IPS DF 4.7 (cell line): ENCODE measurements at regions not wholly inside any gene's neighbourhood (a gene's known extent, or its start where the extent isn't known, plus 50 kb on each side); places are given as distances from the start of the nearest gene placed in this dataset.
"Not testable (repeated sequence)": the region's sequence is repeated elsewhere in the genome, so short reads cannot be mapped to it uniquely, and the experiment has no call there.

Source experiments
- DNase-seq: peaks from one replicate; pipeline ENCODE4 v3.0.0-alpha.2; 2013; ENCODE audit warnings: low spot score; ENCODE audit errors: extremely low read depth

DNA sequence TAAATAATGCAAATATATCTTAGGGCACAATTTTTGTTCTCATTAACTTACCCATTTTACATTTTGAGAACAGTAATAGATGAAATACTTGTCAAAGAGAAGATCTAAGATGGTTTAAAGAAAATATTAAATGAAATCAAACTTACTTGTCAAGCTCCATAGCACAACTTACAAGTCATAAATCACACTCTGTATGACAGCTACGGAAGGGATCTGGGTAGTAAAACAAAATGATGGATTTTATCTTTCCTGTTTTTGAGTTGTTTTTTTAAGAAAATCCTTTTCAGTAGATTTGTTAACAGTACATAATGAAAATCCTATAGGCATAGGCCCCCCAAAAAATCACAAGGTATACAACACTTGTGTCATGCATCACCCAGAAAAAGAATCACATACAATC, 84.4 kb upstream of the ANTXRL start:
- not testable (repeated sequence) for DNase-seq

DNA sequence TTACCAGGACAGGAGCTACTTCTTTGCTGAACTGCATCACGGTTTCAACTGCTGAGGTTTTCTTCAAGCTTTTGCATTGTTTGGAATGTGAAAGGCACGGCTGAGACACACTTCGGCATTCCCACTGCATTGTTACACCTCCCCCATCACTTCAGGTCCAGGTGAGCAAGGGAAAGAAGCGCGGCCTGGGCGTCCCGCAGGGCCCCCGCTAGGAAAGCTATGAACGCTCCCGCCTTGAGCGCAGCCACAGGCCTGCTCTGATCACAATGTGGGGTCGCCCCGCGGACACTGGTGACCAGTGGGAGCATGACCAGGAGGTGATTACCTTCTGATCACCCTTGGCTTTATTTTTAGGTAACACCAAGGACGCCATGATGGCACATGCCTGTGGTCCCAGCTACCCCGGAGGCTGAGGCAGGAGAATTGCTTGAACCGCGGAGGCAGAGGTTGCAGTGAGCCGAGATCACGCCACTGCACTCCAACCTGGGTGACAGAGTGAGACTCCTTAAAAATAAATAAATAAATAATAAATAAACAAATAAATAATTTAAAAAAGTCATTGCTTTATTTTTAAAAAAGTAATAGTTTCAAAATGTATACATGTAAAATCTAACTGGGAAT, 82.2 kb upstream of the ANTXRL start:
- not testable (repeated sequence) for DNase-seq

DNA sequence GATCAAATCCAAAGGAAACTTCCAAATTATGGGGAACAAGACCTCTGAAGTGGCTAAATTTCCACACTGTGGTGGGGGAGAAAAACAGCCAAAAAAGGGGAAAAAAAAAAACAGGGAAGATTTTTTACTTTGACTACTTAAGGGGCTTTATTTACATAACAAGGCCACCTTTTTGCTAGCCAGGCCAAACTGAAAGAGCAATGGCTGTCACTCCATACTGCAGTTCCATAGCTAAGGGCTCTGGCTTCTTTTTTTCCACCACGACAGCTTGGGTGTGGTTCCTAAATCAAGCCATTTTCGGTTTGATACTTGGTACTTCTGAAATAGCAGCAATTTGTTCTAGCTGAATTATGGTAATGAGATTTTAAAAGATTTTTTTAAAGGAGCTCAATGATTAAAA, 76.4 kb upstream of the ANTXRL start:
- DNase-seq = not testable (repeated sequence)

DNA sequence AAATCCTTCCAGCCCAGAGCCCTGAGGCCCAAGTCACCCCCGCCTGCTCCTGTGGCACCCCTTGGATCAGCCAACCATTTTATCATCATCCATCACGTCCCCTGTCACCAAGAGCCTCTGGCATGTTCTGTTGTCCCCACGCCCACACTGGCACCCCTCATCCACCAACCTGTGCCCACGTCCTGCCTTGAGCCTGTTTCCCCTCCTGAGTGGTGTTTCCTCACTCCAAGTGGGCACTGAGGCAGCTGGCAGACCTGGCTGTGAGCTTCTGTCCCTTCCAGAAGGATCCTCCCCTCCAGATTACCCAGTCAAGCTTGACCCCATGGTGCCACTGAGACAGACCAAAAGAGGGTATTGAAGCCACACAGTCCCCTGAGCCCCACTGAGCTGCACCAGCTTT, 71.4 kb upstream of the ANTXRL start:
- DNase-seq = no peak

DNA sequence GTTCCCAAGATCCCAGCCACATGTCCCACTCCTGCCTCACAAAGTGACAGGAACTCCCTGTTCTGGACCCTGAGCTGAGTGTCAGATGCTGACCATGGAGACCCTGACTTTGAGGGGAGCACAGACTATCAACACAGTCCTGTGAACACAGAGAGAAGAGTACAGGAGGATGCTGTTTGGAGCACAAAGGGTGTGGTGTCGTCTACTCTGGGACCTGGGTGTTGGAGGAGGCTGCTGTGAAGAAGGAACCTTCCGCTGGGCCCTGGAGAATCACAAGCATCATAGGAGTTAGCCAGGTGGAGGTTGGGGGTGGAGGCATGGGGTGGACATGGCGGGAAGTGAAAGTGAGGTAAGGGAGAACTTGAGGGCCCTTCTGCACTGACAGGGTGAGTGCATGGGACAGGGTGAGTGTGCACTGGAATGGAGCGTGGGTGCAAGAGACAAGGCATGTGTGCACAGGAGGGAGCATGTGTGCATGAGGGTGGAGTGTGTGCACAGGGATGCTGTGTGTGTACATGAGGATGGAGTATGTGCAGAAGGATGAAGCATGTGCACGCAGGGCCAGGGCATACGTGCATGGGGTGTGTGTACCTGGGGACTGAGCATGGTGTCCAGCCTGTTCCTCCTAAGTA, 70.7 kb upstream of the ANTXRL start:
- DNase-seq = no peak

DNA sequence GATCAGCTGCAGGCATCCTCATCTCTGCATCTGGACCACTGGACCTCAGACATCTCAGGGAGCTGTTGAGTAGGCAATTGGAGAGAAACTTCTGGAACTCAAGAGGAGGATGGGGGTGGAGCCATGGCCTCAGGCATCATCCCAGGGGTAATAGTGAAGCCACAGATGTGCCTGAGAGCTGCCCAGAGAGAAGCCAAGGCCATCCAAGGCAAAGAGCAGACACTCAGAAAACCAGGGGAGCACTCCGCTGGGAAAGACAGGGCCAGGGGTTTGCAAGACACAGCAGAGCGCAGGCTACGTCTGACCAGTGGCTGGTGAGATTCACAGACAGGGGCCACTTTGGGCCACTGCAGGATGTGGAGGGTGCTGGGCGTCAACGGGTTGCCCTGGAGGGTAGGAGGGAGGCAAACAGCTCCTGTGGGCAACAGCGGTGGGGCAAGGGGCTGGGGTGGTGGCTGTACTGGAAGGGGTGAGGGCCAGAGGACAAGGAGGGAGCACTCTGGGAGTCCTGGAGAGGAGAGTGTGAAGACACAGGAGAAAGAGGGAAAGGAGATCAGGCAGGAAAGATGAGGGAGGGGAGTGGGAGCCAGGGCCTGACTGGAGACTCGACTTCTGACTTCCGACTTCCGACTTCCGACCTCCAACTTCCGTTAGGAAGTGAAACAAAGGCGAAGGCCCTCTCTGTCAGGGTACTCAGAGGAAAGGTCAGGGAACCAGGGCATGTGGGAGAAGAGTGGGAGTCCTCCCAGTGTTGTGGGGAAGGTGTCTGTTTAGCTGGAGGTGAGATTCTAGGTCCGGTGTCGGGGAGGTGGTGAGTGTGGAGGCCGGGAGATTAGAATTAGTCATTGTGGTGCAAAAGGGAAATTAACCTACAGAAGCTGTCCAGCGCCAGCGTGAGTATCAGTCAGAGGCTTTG, 69.7 kb upstream of the ANTXRL start:
- DNase-seq = no peak

DNA sequence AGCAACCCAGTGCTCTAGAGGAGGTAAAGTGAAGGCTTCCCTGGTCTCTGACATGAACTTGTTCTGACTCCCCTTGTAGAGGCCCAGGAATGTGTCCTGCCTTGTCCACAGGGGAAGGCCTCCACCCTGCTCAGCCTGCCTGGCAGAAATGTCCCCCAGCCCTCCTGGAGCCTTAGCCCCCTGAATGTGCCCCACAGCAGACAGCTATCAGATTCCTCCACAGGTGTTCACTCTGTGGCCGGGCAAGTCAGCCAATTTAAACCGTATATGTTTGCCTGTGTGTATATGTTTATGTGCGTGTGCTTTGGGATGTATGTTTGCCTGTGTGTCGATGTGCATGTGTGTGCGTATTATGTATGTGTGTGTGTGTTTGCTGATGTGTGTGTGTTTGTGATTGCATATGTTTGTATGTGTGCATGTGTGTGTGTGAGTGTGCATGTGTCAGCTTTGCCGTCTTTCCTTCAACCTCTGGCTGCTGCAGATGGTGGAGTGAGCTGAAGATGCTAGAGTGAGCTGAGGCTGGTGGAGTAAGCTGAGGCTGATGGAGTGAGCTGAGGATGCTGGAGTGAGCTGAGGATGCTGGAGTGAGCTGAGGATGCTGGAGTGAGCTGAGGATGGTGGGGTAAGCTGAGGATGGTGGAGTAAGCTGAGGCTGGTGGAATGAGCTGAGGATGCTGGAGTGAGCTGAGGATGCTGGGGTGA, 68.9 kb upstream of the ANTXRL start:
- DNase-seq = no peak

DNA sequence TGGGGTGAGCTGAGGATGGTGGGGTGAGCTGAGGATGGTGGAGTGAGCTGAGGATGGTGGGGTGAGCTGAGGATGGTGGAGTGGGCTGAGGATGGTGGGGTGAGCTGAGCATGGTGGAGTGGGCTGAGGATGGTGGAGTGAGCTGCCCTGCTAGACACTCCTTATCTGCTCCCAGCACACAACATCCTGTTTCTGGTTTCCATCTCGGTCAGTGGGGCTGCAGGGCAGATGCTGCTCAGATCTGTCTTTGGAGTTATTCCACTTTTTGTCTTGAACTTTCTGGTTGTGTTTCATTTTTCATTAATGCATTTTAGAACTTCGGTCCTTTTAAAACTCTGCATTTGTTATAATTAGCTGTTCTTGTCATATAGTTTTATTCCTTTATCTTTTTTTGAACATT, 67.9 kb upstream of the ANTXRL start:
- no peak for DNase-seq

DNA sequence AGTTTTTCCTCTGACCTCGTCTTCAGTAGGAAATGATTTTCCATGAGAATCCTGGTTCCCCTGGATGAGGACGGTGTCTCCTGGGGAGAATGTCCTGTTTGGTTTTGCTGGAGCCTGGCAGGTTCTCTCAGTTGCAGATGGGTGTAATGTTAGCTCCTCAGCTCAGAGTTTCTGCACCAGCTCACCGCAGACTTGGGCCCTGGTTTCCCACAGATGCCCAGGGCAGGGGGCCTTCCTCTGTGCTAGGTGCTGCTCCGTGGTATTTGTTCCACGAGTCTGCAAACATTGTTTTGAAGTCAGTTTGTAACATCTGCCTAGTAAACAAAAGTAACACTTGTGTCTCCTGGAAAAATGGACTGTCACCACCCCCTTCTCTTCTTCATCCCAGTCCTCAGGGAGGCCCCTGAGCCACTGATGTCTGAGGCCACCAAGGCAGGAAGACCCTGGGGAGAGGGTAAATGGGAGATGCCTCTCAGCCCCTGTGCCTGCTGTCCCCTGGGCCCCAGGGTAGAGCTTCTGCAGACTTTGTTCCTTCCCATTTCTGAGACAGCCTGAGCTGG, 67.3 kb upstream of the ANTXRL start:
- DNase-seq = not testable (repeated sequence)

DNA sequence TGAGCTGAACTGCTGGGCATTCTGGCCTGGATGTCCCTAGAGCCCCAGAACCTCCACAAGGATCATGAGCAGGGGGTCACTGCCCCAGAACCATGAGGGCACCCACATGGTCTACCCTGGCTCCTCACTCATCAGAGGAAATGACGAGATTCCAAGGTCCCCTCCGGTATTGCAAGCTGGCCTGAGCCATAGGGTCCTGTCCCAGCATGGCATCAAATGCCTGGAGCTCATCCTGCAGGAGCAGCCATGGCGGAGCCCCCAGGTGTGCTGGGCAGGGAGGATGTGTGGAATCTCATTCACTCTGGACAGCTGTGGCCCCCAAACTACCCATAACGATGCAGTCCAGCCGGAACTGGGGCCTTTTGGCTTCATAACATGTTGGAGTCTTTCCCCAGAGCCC, 66.6 kb upstream of the ANTXRL start:
- DNase-seq = no peak

DNA sequence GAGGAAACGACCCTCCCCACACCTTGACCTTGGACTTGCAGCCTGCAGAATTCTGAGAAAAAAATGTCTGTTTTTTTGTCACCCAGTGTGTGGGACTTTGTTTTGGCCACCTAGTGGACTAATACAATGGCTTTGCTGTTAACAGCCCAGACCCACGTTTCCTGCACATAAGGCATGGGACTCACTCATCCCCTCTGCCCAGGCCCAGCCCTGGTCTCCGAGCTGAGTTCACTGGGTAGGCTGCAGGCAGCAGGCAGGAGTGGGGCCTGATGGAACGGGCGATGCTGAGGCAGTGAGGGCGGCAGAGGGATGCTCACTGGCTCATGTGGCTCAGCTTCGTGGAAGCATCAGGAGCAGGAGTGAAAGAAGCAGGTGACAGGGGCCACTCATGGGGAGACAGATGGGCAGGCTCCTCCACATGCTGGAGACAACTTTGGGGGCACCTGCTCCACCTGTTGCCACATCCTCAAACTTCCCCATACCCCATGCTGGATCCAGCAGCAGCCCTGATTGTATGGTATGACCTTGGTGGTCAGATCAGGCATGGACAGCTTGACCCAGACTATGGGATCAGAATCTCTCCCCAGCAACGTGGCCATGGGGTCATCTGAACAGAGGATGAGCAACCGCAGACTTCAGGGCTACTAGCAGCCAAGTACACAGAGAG, 65.8 kb upstream of the ANTXRL start:
- DNase-seq = no peak

DNA sequence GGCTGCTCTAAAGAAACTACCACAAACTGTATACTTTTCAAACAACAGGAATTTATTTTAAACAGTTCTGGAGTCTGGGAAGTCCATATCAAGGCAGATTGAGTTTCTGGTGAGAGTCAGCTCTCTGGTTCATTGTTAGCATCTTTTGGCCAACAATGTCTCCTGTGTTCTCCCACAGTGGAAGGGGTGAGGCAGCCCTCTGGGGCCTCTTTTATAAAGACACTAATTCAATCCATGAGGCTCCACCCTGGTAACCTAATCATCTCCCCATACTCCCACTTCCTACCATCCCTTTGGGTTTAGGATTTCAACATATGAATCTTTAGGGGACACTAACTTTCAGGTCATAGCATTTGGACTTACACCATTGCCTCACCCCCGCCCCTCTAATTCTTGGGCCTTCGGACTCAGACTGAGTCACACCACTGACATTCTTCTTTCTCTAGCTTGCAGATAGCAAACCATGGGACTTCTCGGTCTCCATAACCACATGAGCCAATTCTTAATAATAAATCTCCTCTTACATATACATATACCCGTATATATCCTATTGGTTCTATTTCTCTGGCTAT, 64.3 kb upstream of the ANTXRL start:
- no peak for DNase-seq

DNA sequence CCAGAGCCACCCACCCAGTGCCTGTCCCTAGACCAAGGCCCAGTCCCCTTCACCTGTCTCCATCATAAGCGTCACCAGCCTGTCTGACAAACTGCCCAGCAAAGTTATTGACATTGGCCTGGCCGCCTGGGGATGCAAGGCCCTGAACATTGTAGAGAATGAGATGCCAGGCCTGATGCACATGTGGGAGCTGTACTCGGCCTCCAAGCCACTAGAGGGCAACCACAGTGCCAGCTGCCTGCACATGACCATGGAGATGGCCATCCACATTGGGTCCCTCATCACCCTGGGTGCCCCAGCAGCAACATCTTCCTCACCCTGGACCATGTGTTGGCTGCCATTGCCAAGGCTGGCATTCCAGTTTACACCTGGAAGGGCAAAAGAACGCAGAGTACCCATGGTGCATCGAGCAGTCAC, 63.7 kb upstream of the ANTXRL start:
- DNase-seq = no peak

DNA sequence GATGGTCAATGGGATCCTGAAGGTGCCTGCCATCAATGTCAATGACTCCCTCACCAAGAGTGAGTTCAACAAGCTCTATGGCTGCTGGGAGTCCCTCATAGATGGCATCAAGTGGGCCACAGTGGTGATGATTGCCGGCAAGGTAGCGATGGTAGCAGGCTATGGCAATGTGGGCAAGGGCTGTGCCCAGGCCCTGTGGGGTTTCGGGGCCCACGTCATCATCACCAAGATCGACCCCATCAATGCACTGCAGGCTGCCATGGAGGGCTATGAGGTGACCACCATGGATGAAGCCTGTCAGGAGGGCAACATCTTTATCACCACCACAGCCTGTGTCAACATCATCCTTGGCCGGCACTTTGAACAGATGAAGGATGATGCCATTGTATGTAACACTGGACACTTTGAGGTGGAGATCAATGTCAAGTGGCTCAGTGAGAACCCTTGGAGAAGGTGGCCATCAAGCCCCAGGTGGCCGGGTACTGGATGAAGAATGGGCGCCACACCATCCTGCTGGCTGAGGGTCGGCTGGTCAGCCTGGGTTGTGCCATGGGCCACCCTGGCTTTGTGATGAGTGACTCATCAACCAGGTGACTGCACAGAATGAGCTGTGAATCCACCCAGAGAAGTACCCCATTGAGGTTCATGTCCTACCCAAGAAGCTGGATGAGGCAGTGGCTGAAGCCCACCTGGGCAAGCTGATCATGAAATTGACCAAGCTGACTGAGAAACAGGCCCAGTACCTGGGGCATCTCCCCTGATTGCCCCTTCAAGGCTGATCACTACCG, 63.0 kb upstream of the ANTXRL start:
- DNase-seq = no peak

DNA sequence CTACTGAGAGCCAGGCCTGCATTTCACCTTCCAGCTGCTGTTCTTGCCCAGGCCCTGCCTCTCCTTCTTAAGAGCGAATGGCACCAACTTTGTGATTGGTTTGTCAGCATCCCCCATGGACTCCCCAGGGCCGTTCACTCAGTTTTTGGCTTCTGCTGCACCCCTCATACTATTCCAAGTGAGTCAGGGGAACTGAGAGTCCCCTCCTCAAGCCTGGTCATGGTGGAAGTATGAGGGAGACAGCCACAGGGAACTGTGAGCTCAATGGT, 62.4 kb upstream of the ANTXRL start:
- DNase-seq = no peak

DNA sequence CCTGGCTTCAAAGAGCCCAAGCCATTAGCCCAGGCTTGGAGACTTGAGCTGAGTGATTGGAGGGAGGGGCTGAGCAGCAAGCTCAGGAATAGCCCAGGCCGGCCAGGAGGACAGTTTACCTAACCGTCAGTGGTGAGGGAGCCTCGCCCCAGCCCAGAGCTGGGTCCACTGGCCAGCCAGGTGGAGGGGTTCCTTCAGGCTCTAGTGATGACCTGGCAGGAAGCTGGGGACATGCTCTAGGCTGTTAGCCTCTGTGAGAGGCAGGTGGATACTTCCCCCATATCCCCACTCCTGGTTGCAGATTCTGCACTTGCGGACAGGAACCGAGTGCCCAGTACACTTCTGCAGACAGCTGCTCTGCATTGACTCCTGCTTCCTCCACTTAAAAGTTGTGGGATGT, 61.2 kb upstream of the ANTXRL start:
- no peak for DNase-seq

DNA sequence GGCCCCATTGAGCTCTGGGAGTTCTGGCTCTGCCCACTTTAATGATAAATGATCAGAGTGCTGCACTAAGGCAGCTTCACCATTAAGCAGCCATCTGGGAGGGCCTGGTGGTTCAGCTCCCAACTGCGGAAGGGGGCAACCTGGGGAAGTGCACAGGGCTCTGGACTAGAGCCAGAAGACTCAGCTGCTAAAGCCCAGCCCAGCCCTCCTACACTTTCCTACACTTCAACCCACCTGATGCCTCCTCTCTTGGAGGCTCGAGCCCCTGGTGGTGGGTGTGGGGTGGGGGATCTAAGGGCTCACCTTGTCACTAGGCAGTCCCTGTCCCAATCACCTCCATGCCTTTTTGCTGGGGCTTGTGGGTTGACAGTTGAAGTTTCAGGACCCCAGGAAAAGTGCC, 60.6 kb upstream of the ANTXRL start:
- DNase-seq = no peak

DNA sequence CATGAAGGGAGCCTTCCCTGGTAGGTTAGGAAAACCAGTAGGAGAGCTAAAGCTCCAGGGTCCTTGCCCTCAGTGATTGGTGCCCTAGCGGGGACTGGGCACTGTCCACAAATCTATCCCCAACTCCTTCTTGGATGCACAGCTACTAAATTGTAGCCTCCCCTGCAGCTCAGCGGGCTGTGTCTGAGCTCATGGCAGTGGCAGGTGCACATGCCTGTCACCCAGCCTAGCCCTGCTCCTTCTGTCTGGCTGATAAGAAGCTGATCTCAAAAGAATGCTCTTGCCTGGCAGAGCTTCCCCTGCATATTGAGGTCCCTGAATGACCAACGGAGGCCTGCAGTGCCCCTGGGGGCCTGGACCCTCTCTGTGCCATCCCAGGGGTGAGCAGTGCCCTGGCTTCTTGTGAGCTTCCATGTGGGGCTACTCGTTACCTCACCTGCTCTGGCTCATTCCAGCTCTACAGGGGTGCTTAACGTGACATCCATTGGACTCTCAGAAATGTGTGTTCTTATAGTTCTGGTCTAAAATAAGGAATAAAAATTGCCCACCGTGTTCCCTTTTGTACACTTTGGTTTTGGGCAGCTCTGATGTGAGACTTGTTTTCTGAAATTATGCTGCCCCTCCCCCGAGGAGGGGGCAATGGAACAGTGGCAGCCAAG, 59.8 kb upstream of the ANTXRL start:
- no peak for DNase-seq

DNA sequence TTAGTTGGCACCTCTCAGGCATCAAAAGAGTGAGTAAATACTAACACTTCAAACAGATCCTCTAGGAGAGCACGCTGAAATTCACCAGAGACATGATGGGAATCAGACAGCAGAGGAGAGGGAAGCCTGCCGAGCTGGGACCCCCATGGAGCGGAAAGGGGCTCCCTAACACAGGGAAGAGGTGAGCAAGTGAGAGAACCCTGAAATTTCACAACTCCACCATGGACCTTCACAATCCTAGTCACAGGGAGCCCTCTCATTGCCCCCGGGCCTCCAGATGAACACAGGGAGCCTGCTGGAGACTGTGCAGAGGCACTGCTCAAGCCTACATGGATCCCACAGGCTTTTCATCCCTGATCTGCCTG, 59.2 kb upstream of the ANTXRL start:
- DNase-seq = no peak
